DOHH2 (cell line): ENCODE measurements at regions not wholly inside any gene's neighbourhood (a gene's known extent, or its start where the extent isn't known, plus 50 kb on each side); places are given as distances from the start of the nearest gene placed in this dataset.

Experiments used
- H3F3A ChIP-seq: fragments of 200-600 bp; sonication (generic), shearing (Covaris generic); 2 replicates; pipeline ENCODE4 v1.6.0; 2016; ENCODE audit warnings: antibody characterized with exemption, mild to moderate bottlenecking; ENCODE audit not compliant: control insufficient read depth, insufficient read depth
- H3K27ac ChIP-seq: fragments of 200-600 bp; sonication (generic); 2 replicates; pipeline ENCODE4 v1.5.1; 2014; ENCODE audit warnings: low read depth, mild to moderate bottlenecking, low read length, moderate library complexity
- H3K27me3 ChIP-seq: fragments of 200-600 bp; sonication (generic); 2 replicates; pipeline ENCODE4 v1.6.1; 2014; ENCODE audit warnings: mild to moderate bottlenecking, low read length, mixed read lengths; ENCODE audit not compliant: control insufficient read depth
- H3K36me3 ChIP-seq: fragments of 200-600 bp; sonication (generic); 2 replicates; pipeline ENCODE4 v1.6.1; 2014; ENCODE audit warnings: mild to moderate bottlenecking, low read length, moderate library complexity, mixed read lengths; ENCODE audit not compliant: control insufficient read depth
- H3K4me1 ChIP-seq: fragments of 200-600 bp; sonication (generic); 2 replicates; pipeline ENCODE4 v1.6.1; 2014; ENCODE audit warnings: mild to moderate bottlenecking, low read length, mixed read lengths; ENCODE audit not compliant: control insufficient read depth
- H3K4me2 ChIP-seq: fragments of 200-600 bp; sonication (generic); 2 replicates; pipeline ENCODE4 v1.6.0; 2014; ENCODE audit warnings: mild to moderate bottlenecking, low read length, moderate library complexity
- H3K4me3 ChIP-seq: fragments of 200-600 bp; sonication (generic); 2 replicates; pipeline ENCODE4 v1.5.1; 2014; ENCODE audit warnings: mild to moderate bottlenecking, low read length, mixed read lengths
- H3K79me2 ChIP-seq: fragments of 200-600 bp; sonication (generic); 2 replicates; pipeline ENCODE4 v1.6.1; 2014; ENCODE audit warnings: mild to moderate bottlenecking, low read length, mixed read lengths; ENCODE audit not compliant: control insufficient read depth
- H3K9me2 ChIP-seq: fragments of 200-600 bp; sonication (generic); replicated peaks from 2 replicates; pipeline ENCODE4 v1.6.1; 2014; ENCODE audit warnings: mild to moderate bottlenecking, low read length, mixed read lengths; ENCODE audit not compliant: control insufficient read depth
- H3K9me3 ChIP-seq: fragments of 200-600 bp; sonication (generic); 2 replicates; pipeline ENCODE4 v1.6.1; 2014; ENCODE audit warnings: antibody characterized with exemption, low read length, mixed read lengths; ENCODE audit not compliant: control insufficient read depth, insufficient read depth
- H4K20me1 ChIP-seq: fragments of 200-600 bp; sonication (generic); 2 replicates; pipeline ENCODE4 v1.6.0; 2014; ENCODE audit warnings: low read depth, mild to moderate bottlenecking, antibody characterized with exemption, low read length, moderate library complexity; ENCODE audit not compliant: control insufficient read depth, insufficient read depth
- EZH2phosphoT487 ChIP-seq: fragments of 200-600 bp; sonication (generic); IDR thresholded peaks from 2 replicates; pipeline ENCODE4 v1.6.1; 2017; ENCODE audit warnings: borderline replicate concordance, mild to moderate bottlenecking, antibody characterized with exemption, low read length, moderate library complexity, mixed read lengths
- TF ChIP-seq, protein P1 (sequence below): fragments of 200-600 bp; sonication (generic); IDR thresholded peaks from one replicate; pipeline ENCODE4 v1.5.1; 2014; ENCODE audit warnings: antibody characterized with exemption, mild to moderate bottlenecking, low read depth, low read length; ENCODE audit not compliant: poor library complexity, severe bottlenecking

- TF ChIP-seq, protein P1, sequence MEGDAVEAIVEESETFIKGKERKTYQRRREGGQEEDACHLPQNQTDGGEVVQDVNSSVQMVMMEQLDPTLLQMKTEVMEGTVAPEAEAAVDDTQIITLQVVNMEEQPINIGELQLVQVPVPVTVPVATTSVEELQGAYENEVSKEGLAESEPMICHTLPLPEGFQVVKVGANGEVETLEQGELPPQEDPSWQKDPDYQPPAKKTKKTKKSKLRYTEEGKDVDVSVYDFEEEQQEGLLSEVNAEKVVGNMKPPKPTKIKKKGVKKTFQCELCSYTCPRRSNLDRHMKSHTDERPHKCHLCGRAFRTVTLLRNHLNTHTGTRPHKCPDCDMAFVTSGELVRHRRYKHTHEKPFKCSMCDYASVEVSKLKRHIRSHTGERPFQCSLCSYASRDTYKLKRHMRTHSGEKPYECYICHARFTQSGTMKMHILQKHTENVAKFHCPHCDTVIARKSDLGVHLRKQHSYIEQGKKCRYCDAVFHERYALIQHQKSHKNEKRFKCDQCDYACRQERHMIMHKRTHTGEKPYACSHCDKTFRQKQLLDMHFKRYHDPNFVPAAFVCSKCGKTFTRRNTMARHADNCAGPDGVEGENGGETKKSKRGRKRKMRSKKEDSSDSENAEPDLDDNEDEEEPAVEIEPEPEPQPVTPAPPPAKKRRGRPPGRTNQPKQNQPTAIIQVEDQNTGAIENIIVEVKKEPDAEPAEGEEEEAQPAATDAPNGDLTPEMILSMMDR = no peak
- no peak for TF ChIP-seq EZH2phosphoT487
Measured at GRCh38 chr5:107211630-107212029, 459.1 kb downstream of the EFNA5 start.

GRCh38 chr5:107208867-107209266 lies 461.9 kb downstream of the EFNA5 start:
- Histone ChIP-seq H3F3A (no peaks in the 10 kb centered on the region), H3K27ac (no peak overlapping the region), H3K9me2 (no peaks in the 10 kb centered on the region), H3K79me2 (no peaks in the 10 kb centered on the region), H4K20me1 (no peaks in the 10 kb centered on the region), H3K9me3 (no peaks in the 10 kb centered on the region), H3K4me3 (no peak overlapping the region), H3K4me2 (no peak overlapping the region), H3K4me1 (no peaks in the 10 kb centered on the region), H3K36me3 (no peaks in the 10 kb centered on the region), H3K27me3 (no peaks in the 10 kb centered on the region)
- no peak for TF ChIP-seq EZH2phosphoT487
- TF ChIP-seq, protein P1 = no peak

More at GRCh38 chr5:107211630-107212029, 459.1 kb downstream of the EFNA5 start:
- Histone ChIP-seq H3K27ac (no peak overlapping the region), H4K20me1 (no peaks in the 10 kb centered on the region), H3K79me2 (no peaks in the 10 kb centered on the region), H3K9me3 (no peaks in the 10 kb centered on the region), H3K9me2 (no peaks in the 10 kb centered on the region), H3F3A (no peaks in the 10 kb centered on the region), H3K4me1 (no peaks in the 10 kb centered on the region), H3K36me3 (no peaks in the 10 kb centered on the region), H3K4me2 (no peak overlapping the region), H3K4me3 (no peak overlapping the region), H3K27me3 (no peaks in the 10 kb centered on the region)

- no peaks in the 10 kb centered on the region for H3K9me3 ChIP-seq
- H3K79me2 ChIP-seq = no peaks in the 10 kb centered on the region
- H3K4me2 ChIP-seq = no peak overlapping the region
- H3K27me3 ChIP-seq = no peaks in the 10 kb centered on the region
- no peaks in the 10 kb centered on the region for H3K9me2 ChIP-seq
- H3K27ac ChIP-seq = no peak overlapping the region
- H3K4me3 ChIP-seq = no peak overlapping the region
- no peaks in the 10 kb centered on the region for H3F3A ChIP-seq
- H3K4me1 ChIP-seq = no peaks in the 10 kb centered on the region
- TF ChIP-seq, protein P1 = no peak
- TF ChIP-seq EZH2phosphoT487 = no peak
- H4K20me1 ChIP-seq = no peaks in the 10 kb centered on the region
- H3K36me3 ChIP-seq = no peaks in the 10 kb centered on the region
Measured at GRCh38 chr5:107204413-107204812, 466.3 kb downstream of the EFNA5 start.

DNA sequence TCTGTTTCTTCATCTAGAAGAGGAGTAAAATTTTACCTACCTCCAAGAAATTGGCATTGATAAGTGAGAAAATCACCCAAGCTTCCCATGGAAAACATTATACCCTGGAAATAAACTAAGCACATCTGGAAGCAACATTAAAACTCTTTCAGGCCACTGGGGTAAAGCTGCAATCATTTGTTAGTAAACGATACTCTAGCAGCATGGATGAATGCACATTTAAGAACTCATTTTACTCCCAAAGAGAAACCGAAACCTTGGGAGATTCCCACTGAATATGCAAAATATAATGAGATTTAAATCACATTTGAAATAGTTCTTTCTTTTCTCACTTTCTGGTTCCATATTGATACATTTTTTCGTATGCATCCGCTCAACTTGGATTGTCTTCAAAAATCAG lies 467.5 kb downstream of the EFNA5 start:
- no peaks in the 10 kb centered on the region for H3K27me3 ChIP-seq
- H3K4me2 ChIP-seq = no peak overlapping the region
- H3K4me3 ChIP-seq = no peak overlapping the region
- H3K9me3 ChIP-seq = no peaks in the 10 kb centered on the region; the same call in 1 of the 2 replicates
- TF ChIP-seq EZH2phosphoT487 = no peak
- TF ChIP-seq, protein P1 = no peak
- H3K79me2 ChIP-seq = no peaks in the 10 kb centered on the region
- H3K36me3 ChIP-seq = no peaks in the 10 kb centered on the region
- no peaks in the 10 kb centered on the region for H3K4me1 ChIP-seq
- H3K9me2 ChIP-seq = no peaks in the 10 kb centered on the region
- no peak overlapping the region for H3K27ac ChIP-seq
- H3F3A ChIP-seq = no peaks in the 10 kb centered on the region
- no peaks in the 10 kb centered on the region for H4K20me1 ChIP-seq
